ENCODE measurements at regions not wholly inside any gene's neighbourhood (a gene's known extent, or its start where the extent isn't known, plus 50 kb on each side); places are given as distances from the start of the nearest gene placed in this dataset.

GRCh38 chr22:47781427-47782111 is 1019.1 kb downstream of the TBC1D22A start:
- no peak for ATAC-seq
- TF ChIP-seq CTCF (IDR thresholded peaks at IDR 0.05), result no peak

DNA sequence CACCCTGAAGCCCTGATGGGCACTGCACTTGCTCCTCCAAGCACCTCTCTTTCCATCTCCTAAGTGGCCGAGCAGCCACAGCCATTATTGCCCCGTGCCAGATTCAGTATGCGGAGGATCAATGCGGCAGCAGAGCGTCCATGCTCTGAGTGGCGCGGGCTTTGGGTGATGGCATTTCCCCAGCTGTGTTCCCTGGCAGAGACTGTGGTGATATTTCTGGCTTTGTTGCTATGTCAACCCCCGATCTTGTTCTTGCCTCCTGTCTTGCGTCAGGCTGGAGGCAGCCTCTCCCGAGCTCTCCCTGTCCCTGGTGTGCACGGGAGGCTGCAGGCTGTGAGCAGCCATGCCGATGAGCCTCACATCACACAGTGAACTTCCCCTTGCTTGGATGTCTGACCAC is 1018.6 kb downstream of the TBC1D22A start:
- no peak overlapping the region for H3K27ac ChIP-seq
- H3K27me3 ChIP-seq, result peaks cover 0 to 53% of the 10 kb centered on the region in 2 donors
- H3K4me1 ChIP-seq, result no peaks in the 10 kb centered on the region
- TF ChIP-seq CTCF (IDR thresholded peaks at IDR 0.05), result no peak
- DNase-seq, result no peak
- ATAC-seq, result no peak
- no peaks in the 10 kb centered on the region for H3K36me3 ChIP-seq
- intact Hi-C loops (cut with DNase I), result no loop called here
- peaks cover 0 to 15% of the 10 kb centered on the region in 2 donors for H3K9me3 ChIP-seq
- H3K4me3 ChIP-seq, result no peak overlapping the region

More at GRCh38 chr22:47781427-47782111, 1019.1 kb downstream of the TBC1D22A start:
- Histone ChIP-seq H3K36me3 (no peaks in the 10 kb centered on the region), H3K9me3 (peaks cover 0 to 17% of the 10 kb centered on the region in 2 donors), H3K4me3 (no peak overlapping the region), H3K4me1 (no peaks in the 10 kb centered on the region), H3K27me3 (peaks cover 0 to 57% of the 10 kb centered on the region in 2 donors), H3K27ac (no peak overlapping the region)
- intact Hi-C loops (cut with DNase I), result no loop called here
- no peak for DNase-seq

GRCh38 chr22:47780281-47780875 is 1017.9 kb downstream of the TBC1D22A start:
- TF ChIP-seq CTCF (IDR thresholded peaks at IDR 0.05), result no peak
- H3K4me1 ChIP-seq, result no peaks in the 10 kb centered on the region
- H3K27ac ChIP-seq, result no peak overlapping the region
- no peak for ATAC-seq
- peaks cover 0 to 8% of the 10 kb centered on the region in 2 donors for H3K9me3 ChIP-seq
- no peaks in the 10 kb centered on the region for H3K36me3 ChIP-seq
- intact Hi-C loops (cut with DNase I), result no loop called here
- no peak for DNase-seq
- no peak overlapping the region for H3K4me3 ChIP-seq
- peaks cover 0 to 53% of the 10 kb centered on the region in 2 donors for H3K27me3 ChIP-seq

GRCh38 chr22:47779474-47779873 is 1017.0 kb downstream of the TBC1D22A start:
- H3K9me3 ChIP-seq, result no peaks in the 10 kb centered on the region
- no peak for ATAC-seq
- no peak overlapping the region for H3K27ac ChIP-seq

More at GRCh38 chr22:47779474-47779873, 1017.0 kb downstream of the TBC1D22A start:
- intact Hi-C loops (cut with DNase I), result no loop called here
- TF ChIP-seq CTCF (IDR thresholded peaks at IDR 0.05), result no peak
- no peak for DNase-seq
- Histone ChIP-seq H3K27me3 (peaks cover 0 to 45% of the 10 kb centered on the region in 2 donors), H3K4me3 (no peak overlapping the region), H3K36me3 (no peaks in the 10 kb centered on the region), H3K4me1 (no peaks in the 10 kb centered on the region)

Measured in left lung (tissue), 4 donors.